H9 (cell line): ENCODE measurements at regions not wholly inside any gene's neighbourhood (a gene's known extent, or its start where the extent isn't known, plus 50 kb on each side); places are given as distances from the start of the nearest gene placed in this dataset.

Experiments
- DNase-seq: peaks from one replicate; pipeline ENCODE4 v3.0.0-alpha.2; 2017
- H2AFZ ChIP-seq: one replicate; pipeline ENCODE4 v1.6.1; 2013; ENCODE audit warnings: mild to moderate bottlenecking, low read length, control low read depth, moderate library complexity
- H2AK5ac ChIP-seq: 2 replicates; pipeline ENCODE4 v1.6.1; 2013; ENCODE audit warnings: low read length, control low read depth, mixed read lengths; ENCODE audit not compliant: insufficient read length
- H2BK120ac ChIP-seq: one replicate; pipeline ENCODE4 v1.6.1; 2013; ENCODE audit warnings: low read depth, mild to moderate bottlenecking, low read length, control low read depth, inconsistent platforms; ENCODE audit not compliant: poor library complexity, severe bottlenecking
- H2BK12ac ChIP-seq: 2 replicates; pipeline ENCODE4 v1.6.1; 2013; ENCODE audit warnings: low read length, control low read depth, mixed read lengths, low read depth; ENCODE audit not compliant: insufficient read length
- H2BK15ac ChIP-seq: 2 replicates; pipeline ENCODE4 v1.6.1; 2013; ENCODE audit warnings: low read depth, low read length, control low read depth
- H2BK20ac ChIP-seq: one replicate; pipeline ENCODE4 v1.6.1; 2013; ENCODE audit warnings: low read depth, mild to moderate bottlenecking, low read length, control low read depth, inconsistent platforms; ENCODE audit not compliant: poor library complexity, severe bottlenecking
- H2BK5ac ChIP-seq: 2 replicates; pipeline ENCODE4 v1.6.1; 2013; ENCODE audit warnings: low read length, control low read depth, mixed read lengths; ENCODE audit not compliant: insufficient read length
- H3K14ac ChIP-seq: 2 replicates; pipeline ENCODE4 v1.6.1; 2013; ENCODE audit warnings: low read length, control low read depth; ENCODE audit not compliant: insufficient read depth
- H3K18ac ChIP-seq: 2 replicates; pipeline ENCODE4 v1.6.1; 2013; ENCODE audit warnings: low read depth, mild to moderate bottlenecking, mixed read lengths, low read length, control low read depth; ENCODE audit not compliant: insufficient read length
- H3K23ac ChIP-seq: 2 replicates; pipeline ENCODE4 v1.6.1; 2013; ENCODE audit warnings: low read length, control low read depth, mixed read lengths, low read depth; ENCODE audit not compliant: insufficient read length
- H3K23me2 ChIP-seq: 2 replicates; pipeline ENCODE4 v1.6.1; 2013; ENCODE audit warnings: low read depth, mild to moderate bottlenecking, mixed read lengths, low read length, control low read depth; ENCODE audit not compliant: insufficient read length, poor library complexity, severe bottlenecking
- H3K27ac ChIP-seq: 2 replicates; pipeline ENCODE4 v1.5.1; 2013; ENCODE audit warnings: low read length, control low read depth, mixed read lengths, low read depth; ENCODE audit not compliant: insufficient read length
- H3K27me3 ChIP-seq: 2 replicates; pipeline ENCODE4 v1.6.1; 2013; ENCODE audit warnings: low read length, control low read depth, inconsistent platforms; ENCODE audit not compliant: insufficient read depth
- H3K4ac ChIP-seq: 2 replicates; pipeline ENCODE4 v1.6.1; 2013; ENCODE audit warnings: low read depth, mild to moderate bottlenecking, control low read depth, inconsistent platforms, low read length, moderate library complexity
- H3K4me1 ChIP-seq: 2 replicates; pipeline ENCODE4 v1.6.1; 2013; ENCODE audit warnings: low read length, control low read depth, inconsistent platforms; ENCODE audit not compliant: insufficient read depth
- H3K4me2 ChIP-seq: 2 replicates; pipeline ENCODE4 v1.6.1; 2013; ENCODE audit warnings: low read length, control low read depth, mixed read lengths; ENCODE audit not compliant: insufficient read length, insufficient read depth
- H3K56ac ChIP-seq: 2 replicates; pipeline ENCODE4 v1.6.1; 2013; ENCODE audit warnings: low read depth, mild to moderate bottlenecking, mixed read lengths, low read length, control low read depth; ENCODE audit not compliant: insufficient read length
- H3K79me1 ChIP-seq: 2 replicates; pipeline ENCODE4 v1.6.1; 2013; ENCODE audit warnings: low read depth, mild to moderate bottlenecking, moderate library complexity, low read length, control low read depth, inconsistent platforms; ENCODE audit not compliant: insufficient read depth, poor library complexity, severe bottlenecking
- H3K79me2 ChIP-seq: 2 replicates; pipeline ENCODE4 v1.6.1; 2013; ENCODE audit warnings: low read length, control low read depth, inconsistent platforms; ENCODE audit not compliant: insufficient read depth
- H3K9ac ChIP-seq: 2 replicates; pipeline ENCODE4 v1.6.1; 2013; ENCODE audit warnings: low read length, control low read depth, mixed read lengths; ENCODE audit not compliant: insufficient read length; ENCODE audit errors: extremely low read depth
- H3K9me3 ChIP-seq: one replicate; pipeline ENCODE4 v1.6.1; 2013; ENCODE audit warnings: low read depth, low read length, inconsistent platforms; ENCODE audit not compliant: control insufficient read depth
- H3T11ph ChIP-seq: one replicate; pipeline ENCODE4 v1.6.1; 2013; ENCODE audit warnings: mild to moderate bottlenecking, low read length, control low read depth, inconsistent platforms
- H4K20me1 ChIP-seq: one replicate; pipeline ENCODE4 v1.6.1; 2013; ENCODE audit not compliant: control insufficient read depth, insufficient read length, insufficient read depth
- H4K5ac ChIP-seq: 2 replicates; pipeline ENCODE4 v1.6.1; 2013; ENCODE audit warnings: low read depth, mild to moderate bottlenecking, mixed read lengths, low read length, control low read depth; ENCODE audit not compliant: insufficient read length
- H4K8ac ChIP-seq: replicated peaks from 2 replicates; pipeline ENCODE4 v1.6.1; 2013; ENCODE audit warnings: low read length, control low read depth, mixed read lengths, low read depth; ENCODE audit not compliant: insufficient read length
- H4K91ac ChIP-seq: 2 replicates; pipeline ENCODE4 v1.6.1; 2013; ENCODE audit warnings: low read depth, mild to moderate bottlenecking, moderate library complexity, mixed read lengths, low read length, control low read depth; ENCODE audit not compliant: insufficient read length
- H3K27ac Mint-ChIP-seq, 3 experiments: 2 replicates in 2 of 3; 3 replicates in 1 of 3; pipeline ENCODE4 v1.8.0; 2020 to 2021; ENCODE audit warnings: mixed read lengths in 3 of 3, mild to moderate bottlenecking in 1 of 3, moderate library complexity in 1 of 3
- H3K27me3 Mint-ChIP-seq: 2 replicates; pipeline ENCODE4 v1.8.0; 2021; ENCODE audit warnings: low read depth, mild to moderate bottlenecking, moderate library complexity, mixed read lengths
- H3K36me3 Mint-ChIP-seq, 3 experiments: 2 replicates in 2 of 3; 3 replicates in 1 of 3; pipeline ENCODE4 v1.8.0; 2020 to 2021; ENCODE audit warnings: low read depth in 3 of 3, mixed read lengths in 3 of 3; ENCODE audit not compliant: insufficient read depth in 1 of 3
- H3K4me1 Mint-ChIP-seq, 2 experiments: 2 replicates each; pipeline ENCODE4 v1.8.0; 2020; ENCODE audit warnings: mixed read lengths in 2 of 2
- H3K4me3 Mint-ChIP-seq, 2 experiments: 2 replicates in 1 of 2; 3 replicates in 1 of 2; pipeline ENCODE4 v1.8.0; 2020 to 2021; ENCODE audit warnings: mild to moderate bottlenecking in 2 of 2, mixed read lengths in 2 of 2, moderate library complexity in 1 of 2
- H3K9me3 Mint-ChIP-seq, 2 experiments: 2 replicates in 1 of 2; 3 replicates in 1 of 2; pipeline ENCODE4 v1.8.0; 2020; ENCODE audit warnings: mild to moderate bottlenecking in 2 of 2, mixed read lengths in 2 of 2, moderate library complexity in 1 of 2
- WGBS: extraction: QIAGEN DNeasy Blood & Tissue Kit; methylation state at CpG from one replicate; pipeline ENCODE4 v1.1.7; 2013; ENCODE audit warnings: missing lambda C conversion rate, low lambda C conversion rate, mixed read lengths; ENCODE audit not compliant: insufficient read length; ENCODE audit errors: extremely low coverage; 5-methylcytosine and 5-hydroxymethylcytosine counted together
- TF ChIP-seq, protein P1 (sequence below): fragments of 200-600 bp; sonication (generic); conservative IDR thresholded peaks from 3 replicates; pipeline ENCODE4 v1.8.0; 2021; ENCODE audit warnings: antibody characterized with exemption, mild to moderate bottlenecking

GRCh38 chr15:98324341-98324970, 323.9 kb upstream of the IGF1R start:
- Histone ChIP-seq H4K20me1 (no peaks in the 10 kb centered on the region), H3K27ac (peak overlapping the region; percentile 46), H3K27me3 (no peaks in the 10 kb centered on the region), H3T11ph (no peak overlapping the region), H2AK5ac (no peak overlapping the region), H4K8ac (no peak overlapping the region), H2BK120ac (no peak overlapping the region), H3K14ac (no peak overlapping the region), H3K23ac (no peak overlapping the region), H3K4me1 (no peaks in the 10 kb centered on the region), H2BK15ac (no peak overlapping the region), H3K4me2 (no peak overlapping the region), H3K9me3 (peaks cover 21% of the 10 kb centered on the region), H2AFZ (no peak overlapping the region), H4K91ac (no peak overlapping the region), H3K23me2 (no peaks in the 10 kb centered on the region), H3K9ac (no peak overlapping the region), H3K56ac (no peak overlapping the region), H3K18ac (no peak overlapping the region), H2BK20ac (no peak overlapping the region), H3K79me1 (no peaks in the 10 kb centered on the region), H2BK12ac (peak overlapping the region; percentile 73), H4K5ac (no peak overlapping the region), H3K79me2 (no peaks in the 10 kb centered on the region), H3K4ac (no peak overlapping the region), H2BK5ac (no peak overlapping the region)
- peaks cover 21 to 27% of the 10 kb centered on the region in 2 experiments; a peak in 4 of 5 replicates for H3K9me3 Mint-ChIP-seq
- H3K27me3 Mint-ChIP-seq = no peaks in the 10 kb centered on the region
- no CpG with 5 or more reads among the region's 2 CpGs for WGBS
- H3K36me3 Mint-ChIP-seq = peaks cover 0 to 22% (median 16%) of the 10 kb centered on the region in 3 experiments; a peak in 6 of 7 replicates
- no peak overlapping the region for H3K4me3 Mint-ChIP-seq
- no peak for DNase-seq
- H3K4me1 Mint-ChIP-seq = no peaks in the 10 kb centered on the region
- TF ChIP-seq, protein P1, sequence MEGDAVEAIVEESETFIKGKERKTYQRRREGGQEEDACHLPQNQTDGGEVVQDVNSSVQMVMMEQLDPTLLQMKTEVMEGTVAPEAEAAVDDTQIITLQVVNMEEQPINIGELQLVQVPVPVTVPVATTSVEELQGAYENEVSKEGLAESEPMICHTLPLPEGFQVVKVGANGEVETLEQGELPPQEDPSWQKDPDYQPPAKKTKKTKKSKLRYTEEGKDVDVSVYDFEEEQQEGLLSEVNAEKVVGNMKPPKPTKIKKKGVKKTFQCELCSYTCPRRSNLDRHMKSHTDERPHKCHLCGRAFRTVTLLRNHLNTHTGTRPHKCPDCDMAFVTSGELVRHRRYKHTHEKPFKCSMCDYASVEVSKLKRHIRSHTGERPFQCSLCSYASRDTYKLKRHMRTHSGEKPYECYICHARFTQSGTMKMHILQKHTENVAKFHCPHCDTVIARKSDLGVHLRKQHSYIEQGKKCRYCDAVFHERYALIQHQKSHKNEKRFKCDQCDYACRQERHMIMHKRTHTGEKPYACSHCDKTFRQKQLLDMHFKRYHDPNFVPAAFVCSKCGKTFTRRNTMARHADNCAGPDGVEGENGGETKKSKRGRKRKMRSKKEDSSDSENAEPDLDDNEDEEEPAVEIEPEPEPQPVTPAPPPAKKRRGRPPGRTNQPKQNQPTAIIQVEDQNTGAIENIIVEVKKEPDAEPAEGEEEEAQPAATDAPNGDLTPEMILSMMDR = no peak
- H3K27ac Mint-ChIP-seq = no peak overlapping the region
